ENCODE measurements at regions not wholly inside any gene's neighbourhood (a gene's known extent, or its start where the extent isn't known, plus 50 kb on each side); places are given as distances from the start of the nearest gene placed in this dataset.

DNA sequence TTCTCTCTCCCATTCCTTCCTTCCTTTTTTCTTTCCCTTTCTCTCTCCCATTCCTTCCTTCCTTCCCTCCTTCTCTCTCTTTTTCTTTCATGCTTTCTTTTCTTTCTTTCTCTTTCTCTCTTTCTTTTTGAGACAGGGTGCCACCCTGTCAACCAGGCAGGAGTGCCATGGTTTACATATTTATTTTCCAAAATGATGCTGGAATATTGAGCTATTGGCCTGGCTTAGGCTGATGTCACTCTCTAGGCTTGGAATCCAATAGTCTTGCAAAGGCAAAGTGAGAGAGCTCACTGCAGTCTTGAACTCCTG lies 159.1 kb downstream of the BAMBI start:
- Histone ChIP-seq H3K27ac (ENCODE audit: low read depth, low read length) (no peak overlapping the region), H3K9me3 (ENCODE audit: low read depth, low read length) (no peaks in the 10 kb centered on the region), H3K36me3 (ENCODE audit: insufficient read depth, low read length) (no peaks in the 10 kb centered on the region), H3K79me2 (ENCODE audit: insufficient read depth, low read length) (no peaks in the 10 kb centered on the region), H3K4me1 (ENCODE audit: insufficient read depth, low read length) (peaks cover 26% of the 10 kb centered on the region), H2AFZ (ENCODE audit: low read length) (no peak overlapping the region), H4K20me1 (ENCODE audit: insufficient read depth, low read length) (no peaks in the 10 kb centered on the region), H3K4me3 (ENCODE audit: insufficient read depth, low read length) (no peak overlapping the region), H3K27me3 (ENCODE audit: insufficient read depth, low read length) (peaks cover 13% of the 10 kb centered on the region), H3K4me2 (ENCODE audit: insufficient read depth, low read length) (no peak overlapping the region)
- no peak for TF ChIP-seq CTCF (IDR thresholded peaks at IDR 0.05; ENCODE audit: extremely low read depth, low read depth, low read length)
- no peak for DNase-seq (ENCODE audit: insufficient read length, low spot score, missing footprints)

DNA sequence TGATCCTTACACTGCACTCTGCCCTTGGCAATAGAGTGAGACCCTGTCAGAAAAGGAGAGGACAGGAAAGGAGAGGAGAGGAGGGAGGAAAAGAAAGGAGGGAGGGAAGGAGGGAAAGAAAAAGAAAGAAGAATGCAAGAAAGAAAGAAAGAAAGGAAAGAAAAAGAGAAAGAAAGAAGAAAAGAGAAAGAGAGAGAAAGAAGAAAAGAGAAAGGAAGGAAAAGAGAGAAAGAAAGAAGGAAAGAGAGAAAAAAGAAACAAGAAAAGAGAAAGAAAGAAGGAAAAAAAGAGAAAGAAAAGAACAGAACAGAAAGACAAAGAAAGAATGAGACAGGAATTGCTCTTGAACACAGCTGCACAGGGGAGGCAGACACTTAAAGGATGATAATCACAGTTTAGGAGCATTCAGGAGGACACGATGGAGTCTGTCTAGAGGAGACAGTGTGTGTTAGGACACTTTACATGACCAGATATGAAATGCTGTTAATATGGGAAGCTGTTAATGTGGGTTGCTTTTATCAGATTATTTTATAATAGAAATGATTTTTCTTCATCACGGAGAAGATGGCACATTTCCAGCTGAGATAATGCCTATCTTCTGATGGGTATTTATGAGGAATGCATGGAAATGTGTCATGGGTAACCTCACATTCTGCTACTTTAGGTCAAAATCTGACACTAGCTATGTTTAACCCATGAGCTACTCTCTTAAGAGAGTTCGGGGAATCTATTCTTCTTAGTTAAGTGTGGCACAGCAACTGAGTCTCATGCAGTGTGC lies 160.5 kb downstream of the BAMBI start:
- TF ChIP-seq CTCF (IDR thresholded peaks at IDR 0.05; ENCODE audit: extremely low read depth, low read depth, low read length), result no peak
- Histone ChIP-seq H3K27me3 (ENCODE audit: insufficient read depth, low read length) (peaks cover 13% of the 10 kb centered on the region), H3K4me2 (ENCODE audit: insufficient read depth, low read length) (no peak overlapping the region), H3K36me3 (ENCODE audit: insufficient read depth, low read length) (no peaks in the 10 kb centered on the region), H3K9me3 (ENCODE audit: low read depth, low read length) (no peaks in the 10 kb centered on the region), H3K4me3 (ENCODE audit: insufficient read depth, low read length) (no peak overlapping the region), H3K79me2 (ENCODE audit: insufficient read depth, low read length) (no peaks in the 10 kb centered on the region), H2AFZ (ENCODE audit: low read length) (no peak overlapping the region), H3K4me1 (ENCODE audit: insufficient read depth, low read length) (peaks cover 37% of the 10 kb centered on the region), H4K20me1 (ENCODE audit: insufficient read depth, low read length) (no peaks in the 10 kb centered on the region), H3K27ac (ENCODE audit: low read depth, low read length) (no peak overlapping the region)
- DNase-seq (ENCODE audit: insufficient read length, low spot score, missing footprints), result no peak

DNA sequence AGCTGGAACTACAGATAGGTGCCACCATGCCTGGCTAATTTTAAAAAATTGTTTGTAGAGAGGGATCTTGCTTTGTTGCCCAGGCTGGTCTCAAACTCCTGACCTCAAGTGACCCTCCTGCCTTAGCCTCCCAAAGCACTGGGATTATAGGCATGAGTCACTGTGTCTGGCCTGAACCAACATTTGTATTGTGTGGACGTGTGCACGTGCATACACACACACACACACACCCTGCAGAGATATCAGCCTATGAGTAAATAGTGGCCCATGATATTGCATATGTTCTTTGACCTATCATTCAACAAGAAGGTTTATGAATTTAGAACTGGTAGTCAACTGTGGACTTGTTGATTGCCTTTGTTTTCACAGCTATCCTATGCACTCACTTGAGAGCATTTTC lies 161.6 kb downstream of the BAMBI start:
- no peak for DNase-seq (ENCODE audit: insufficient read length, low spot score, missing footprints)

DNA sequence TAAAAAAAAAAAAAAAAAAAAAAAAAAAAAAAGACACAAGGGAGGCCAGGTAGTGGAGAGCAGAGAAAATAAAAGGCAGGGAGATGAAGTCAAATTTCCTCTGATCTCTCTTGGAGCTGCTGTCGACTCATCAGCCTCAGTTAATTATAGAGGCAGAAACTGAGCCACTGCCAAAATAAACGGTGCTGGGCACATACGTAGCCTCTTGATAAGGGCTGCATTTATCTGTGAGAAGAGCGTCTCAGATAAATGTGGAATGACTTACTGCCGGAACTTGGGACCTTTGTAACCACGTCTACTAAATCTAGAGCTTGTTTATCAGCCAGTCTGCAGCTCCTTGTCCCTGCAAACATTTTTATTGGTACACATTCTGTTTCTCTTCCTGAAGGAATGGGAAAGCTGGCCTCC lies 162.3 kb downstream of the BAMBI start:
- Histone ChIP-seq H3K27me3 (ENCODE audit: insufficient read depth, low read length) (peaks cover 11% of the 10 kb centered on the region), H3K4me3 (ENCODE audit: insufficient read depth, low read length) (no peak overlapping the region), H3K4me1 (ENCODE audit: insufficient read depth, low read length) (peaks cover 37% of the 10 kb centered on the region), H3K9me3 (ENCODE audit: low read depth, low read length) (peaks cover 5% of the 10 kb centered on the region), H4K20me1 (ENCODE audit: insufficient read depth, low read length) (no peaks in the 10 kb centered on the region), H3K79me2 (ENCODE audit: insufficient read depth, low read length) (no peaks in the 10 kb centered on the region), H2AFZ (ENCODE audit: low read length) (no peak overlapping the region), H3K27ac (ENCODE audit: low read depth, low read length) (no peak overlapping the region), H3K4me2 (ENCODE audit: insufficient read depth, low read length) (peak overlapping the region; percentile 57), H3K36me3 (ENCODE audit: insufficient read depth, low read length) (no peaks in the 10 kb centered on the region)
- no peak for TF ChIP-seq CTCF (IDR thresholded peaks at IDR 0.05; ENCODE audit: extremely low read depth, low read depth, low read length)
- DNase-seq (ENCODE audit: insufficient read length, low spot score, missing footprints), result no peak

More for the DNA sequence above, 161.6 kb downstream of the BAMBI start:
- Histone ChIP-seq H3K4me2 (ENCODE audit: insufficient read depth, low read length) (peak overlapping the region; percentile 57), H3K27me3 (ENCODE audit: insufficient read depth, low read length) (peaks cover 11% of the 10 kb centered on the region), H2AFZ (ENCODE audit: low read length) (no peak overlapping the region), H3K79me2 (ENCODE audit: insufficient read depth, low read length) (no peaks in the 10 kb centered on the region), H3K36me3 (ENCODE audit: insufficient read depth, low read length) (no peaks in the 10 kb centered on the region), H3K4me1 (ENCODE audit: insufficient read depth, low read length) (peaks cover 37% of the 10 kb centered on the region), H3K4me3 (ENCODE audit: insufficient read depth, low read length) (no peak overlapping the region), H4K20me1 (ENCODE audit: insufficient read depth, low read length) (no peaks in the 10 kb centered on the region), H3K27ac (ENCODE audit: low read depth, low read length) (no peak overlapping the region), H3K9me3 (ENCODE audit: low read depth, low read length) (no peaks in the 10 kb centered on the region)
- no peak for TF ChIP-seq CTCF (IDR thresholded peaks at IDR 0.05; ENCODE audit: extremely low read depth, low read depth, low read length)

Data from osteoblast (primary cell).